RWPE1 (cell line): ENCODE measurements at regions not wholly inside any gene's neighbourhood (a gene's known extent, or its start where the extent isn't known, plus 50 kb on each side); places are given as distances from the start of the nearest gene placed in this dataset.

Experiments
- CTCF ChIA-PET: fragments of 350-600 bp; sonication (Branson Sonifier 250); formaldehyde crosslinking; extraction: SDS; loops from one replicate; lab custom pipeline; 2021; lab: Yijun Ruan, JAX
- POLR2A ChIA-PET: fragments of 400-600 bp; formaldehyde crosslinking; extraction: SDS; loops from one replicate; lab custom pipeline; 2020; ENCODE audit warnings: antibody characterized with exemption; ENCODE audit not compliant: low non-redundant PET; lab: Yijun Ruan, JAX
- DNase-seq: peaks from one replicate; pipeline ENCODE4 v3.0.0; 2012; ENCODE audit warnings: low spot score
- H3K27ac ChIP-seq: fragments of 450-650 bp; 2 replicates; pipeline ENCODE4 v1.5.1; 2017
- CTCF ChIP-seq: fragments of 450-650 bp; conservative IDR thresholded peaks from 2 replicates; pipeline ENCODE4 v1.5.1; 2017; ENCODE audit warnings: low read depth, mild to moderate bottlenecking

DNA sequence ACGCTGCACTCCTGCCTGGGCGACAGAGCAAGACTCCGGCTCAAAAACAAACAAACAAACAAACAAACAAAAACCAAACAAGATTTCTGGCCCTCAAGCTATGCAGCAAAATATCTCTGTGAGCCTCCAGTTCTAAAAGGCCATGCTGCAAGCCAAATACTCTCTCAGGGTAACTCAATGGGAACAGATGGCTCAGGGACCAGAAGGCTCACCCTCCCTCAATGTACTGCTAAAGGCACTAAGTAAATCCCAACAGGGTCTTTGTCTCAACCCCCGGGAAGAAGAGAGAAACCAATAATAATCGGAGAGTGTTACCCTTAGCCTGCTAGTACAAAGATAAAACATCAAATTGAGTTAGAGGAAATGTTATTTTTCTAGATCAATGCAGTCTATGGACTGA, 119.7 kb upstream of the ZC3H12C start:
- no peak overlapping the region for H3K27ac ChIP-seq
- no peak for TF ChIP-seq CTCF
- POLR2A ChIA-PET: no interaction called here
- no peak for DNase-seq
- CTCF ChIA-PET: no interaction called here

- POLR2A ChIA-PET: no interaction called here
- DNase-seq: no peak
- no peak for TF ChIP-seq CTCF
- H3K27ac ChIP-seq: no peak overlapping the region
- CTCF ChIA-PET: interaction anchor here (0.6 kb wide), 1 partner anchor 10 kb away, joined by 5 read pairs; no protein-coding TSS in a partner anchor
These were observed 118.7 kb upstream of the ZC3H12C start for GRCh38 chr11:109974523-109974922.

GRCh38 chr11:109978895-109979294, 114.3 kb upstream of the ZC3H12C start:
- DNase-seq: no peak
- POLR2A ChIA-PET: no interaction called here
- H3K27ac ChIP-seq: no peak overlapping the region
- no peak for TF ChIP-seq CTCF
- CTCF ChIA-PET: no interaction called here

DNA sequence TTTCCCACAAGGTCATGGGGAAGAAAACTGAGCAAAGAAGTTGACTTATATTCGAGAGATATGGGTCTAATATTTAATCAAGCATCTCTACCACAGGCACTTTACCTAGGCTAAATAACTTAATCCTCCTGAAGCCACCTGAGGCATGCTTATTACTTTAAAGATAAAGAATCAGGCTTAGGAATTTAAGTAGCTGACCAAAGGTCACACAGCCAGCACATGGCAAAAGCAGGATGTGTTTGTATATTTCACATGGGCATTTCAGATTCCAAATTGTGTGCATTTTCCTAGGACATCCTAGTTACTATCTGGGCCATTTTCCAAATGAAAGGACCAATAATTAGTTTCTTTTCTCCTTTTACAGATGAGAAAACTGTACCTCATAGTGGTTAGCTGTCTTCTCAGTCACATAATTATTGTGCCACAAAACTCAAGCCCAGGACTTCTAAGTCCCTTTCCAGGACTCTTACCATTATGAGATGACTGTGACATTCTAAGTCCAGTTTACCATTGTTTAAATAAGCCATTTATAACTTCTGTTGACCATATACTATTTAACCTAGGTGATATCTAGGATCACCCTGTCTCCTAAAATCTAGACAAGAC, 112.1 kb upstream of the ZC3H12C start:
- ChIA-PET CTCF (no interaction called here), POLR2A (no interaction called here)
- TF ChIP-seq CTCF: no peak
- DNase-seq: no peak
- no peak overlapping the region for H3K27ac ChIP-seq

- ChIA-PET POLR2A (no interaction called here), CTCF (no interaction called here)
- TF ChIP-seq CTCF: no peak
These were observed 109.8 kb upstream of the ZC3H12C start for GRCh38 chr11:109983358-109983757.

DNA sequence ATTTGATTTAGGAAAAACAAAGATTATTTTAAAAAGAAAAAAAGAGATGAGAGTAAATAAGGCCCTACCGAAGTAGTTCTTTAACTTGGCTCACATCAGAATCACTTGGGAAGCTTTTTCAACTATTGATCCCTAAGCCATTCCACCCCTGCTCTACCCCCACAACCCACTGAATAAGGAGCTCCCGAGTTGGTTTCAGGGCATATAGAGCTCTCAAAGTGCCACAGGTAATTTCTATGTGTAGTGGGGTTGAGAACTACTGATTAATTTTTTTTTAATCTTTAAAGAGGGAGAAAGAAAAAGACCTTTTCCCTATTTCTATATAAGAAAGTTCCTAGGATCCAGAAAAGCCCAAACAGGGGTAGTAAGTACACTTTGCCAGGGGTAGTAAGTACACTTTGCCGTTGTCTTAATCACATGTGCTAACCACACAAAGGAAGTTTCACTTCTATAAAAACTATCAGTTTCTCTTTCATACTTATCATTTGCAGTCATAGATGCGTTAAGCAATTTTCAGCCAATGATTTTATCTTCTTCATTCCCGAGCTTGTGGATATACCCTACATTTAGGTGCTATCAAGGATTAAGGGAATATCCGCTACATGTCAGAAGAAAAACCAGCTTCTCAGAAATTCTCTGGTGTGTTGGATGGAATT, 108.4 kb upstream of the ZC3H12C start:
- no peak overlapping the region for H3K27ac ChIP-seq
- ChIA-PET POLR2A (no interaction called here), CTCF (interaction anchor here (0.6 to 1.4 kb wide), 3 partner anchors 9 to 45 kb away, joined by 3 to 5 read pairs (median 3); no protein-coding TSS in a partner anchor)
- no peak for DNase-seq
- TF ChIP-seq CTCF: no peak

More at GRCh38 chr11:109983358-109983757, 109.8 kb upstream of the ZC3H12C start:
- no peak for DNase-seq
- H3K27ac ChIP-seq: no peak overlapping the region
